Hepatocyte (in vitro differentiated cells): ENCODE measurements at regions not wholly inside any gene's neighbourhood (a gene's known extent, or its start where the extent isn't known, plus 50 kb on each side); places are given as distances from the start of the nearest gene placed in this dataset.
"Not testable (repeated sequence)": the region's sequence is repeated elsewhere in the genome, so short reads cannot be mapped to it uniquely, and the experiment has no call there.

Experiments
- DNase-seq: peaks from one replicate; pipeline ENCODE4 v3.0.0-alpha.2; 2016; ENCODE audit warnings: low spot score
- H2AFZ ChIP-seq: fragments of 200-600 bp; sonication (generic); 2 replicates; pipeline ENCODE4 v1.6.0; 2016; ENCODE audit warnings: antibody characterized with exemption, mild to moderate bottlenecking
- H3K27ac ChIP-seq: fragments of 200-600 bp; sonication (generic); 2 replicates; pipeline ENCODE4 v1.5.1; 2016; ENCODE audit warnings: mild to moderate bottlenecking
- H3K27me3 ChIP-seq: fragments of 200-600 bp; sonication (generic); 2 replicates; pipeline ENCODE4 v1.6.1; 2016
- H3K36me3 ChIP-seq: fragments of 200-600 bp; sonication (generic); replicated peaks from 2 replicates; pipeline ENCODE4 v1.5.1; 2016; ENCODE audit warnings: low read depth; ENCODE audit not compliant: insufficient read depth
- H3K4me1 ChIP-seq: fragments of 200-600 bp; sonication (generic); 2 replicates; pipeline ENCODE4 v1.5.1; 2016; ENCODE audit warnings: mild to moderate bottlenecking, moderate library complexity; ENCODE audit not compliant: insufficient read depth
- H3K4me2 ChIP-seq: fragments of 200-600 bp; sonication (generic); 2 replicates; pipeline ENCODE4 v1.6.0; 2016
- H3K4me3 ChIP-seq: fragments of 200-600 bp; sonication (generic); 2 replicates; pipeline ENCODE4 v1.5.1; 2016; ENCODE audit warnings: mild to moderate bottlenecking
- H3K79me2 ChIP-seq: fragments of 200-600 bp; sonication (generic); 2 replicates; pipeline ENCODE4 v1.6.0; 2017; ENCODE audit warnings: mild to moderate bottlenecking
- H3K9me2 ChIP-seq: fragments of 200-600 bp; sonication (generic); replicated peaks from 2 replicates; pipeline ENCODE4 v1.6.0; 2017; ENCODE audit warnings: mild to moderate bottlenecking; ENCODE audit not compliant: insufficient read depth
- H3K9me3 ChIP-seq: fragments of 200-600 bp; sonication (generic); 2 replicates; pipeline ENCODE4 v1.5.1; 2016; ENCODE audit warnings: low read depth, mild to moderate bottlenecking
- H4K20me1 ChIP-seq: fragments of 200-600 bp; sonication (generic); 2 replicates; pipeline ENCODE4 v1.6.0; 2016; ENCODE audit warnings: mild to moderate bottlenecking; ENCODE audit not compliant: insufficient read depth, poor library complexity, severe bottlenecking
- EZH2 ChIP-seq: fragments of 200-600 bp; sonication (generic); IDR thresholded peaks from 2 replicates; pipeline ENCODE4 v1.6.1; 2016; ENCODE audit warnings: antibody characterized with exemption, mild to moderate bottlenecking, borderline replicate concordance
- EZH2phosphoT487 ChIP-seq: fragments of 200-600 bp; sonication (generic); IDR thresholded peaks from one replicate; pipeline ENCODE4 v1.6.1; 2018; ENCODE audit warnings: antibody characterized with exemption, mild to moderate bottlenecking, low read depth, moderate library complexity; ENCODE audit not compliant: unreplicated experiment, severe bottlenecking
- WGBS: methylation state at CpG from one replicate; pipeline ENCODE4 v1.1.6; 2016; ENCODE audit warnings: low lambda C conversion rate; ENCODE audit errors: missing lambda C conversion rate; 5-methylcytosine and 5-hydroxymethylcytosine counted together
- TF ChIP-seq, protein P1 (sequence below): fragments of 200-600 bp; sonication (generic); IDR thresholded peaks from 2 replicates; pipeline ENCODE4 v1.5.1; 2016; ENCODE audit warnings: antibody characterized with exemption, mild to moderate bottlenecking; ENCODE audit not compliant: poor library complexity

DNA sequence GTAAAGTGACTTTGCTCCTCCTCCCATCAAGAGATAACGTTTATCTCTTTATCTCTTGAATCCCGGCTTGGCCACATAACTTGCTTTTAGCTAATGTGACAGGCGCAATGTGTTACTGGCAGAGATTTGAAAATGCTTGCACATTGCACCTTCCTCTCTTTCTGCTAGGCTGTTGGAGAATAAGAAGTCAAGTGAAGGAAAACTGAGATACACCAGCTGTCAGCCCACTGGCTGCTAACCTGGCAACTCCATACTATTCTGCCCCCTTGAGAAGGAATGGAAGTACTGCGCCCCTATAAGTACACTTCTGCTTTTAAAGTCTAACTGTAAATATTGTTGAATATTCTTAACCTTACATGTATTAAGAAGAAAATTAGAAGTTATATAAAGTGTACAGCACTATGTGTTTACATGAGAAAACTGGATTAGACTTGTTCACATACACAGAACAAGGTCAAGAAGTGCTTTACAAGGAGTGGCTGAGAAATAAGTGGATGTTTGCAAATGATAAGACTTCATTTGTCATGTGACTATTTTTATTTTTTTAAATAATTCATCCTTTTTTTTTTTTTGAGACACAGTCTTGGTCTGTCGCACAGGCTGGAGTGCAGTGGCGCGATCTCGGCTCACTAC, 424.5 kb upstream of the CTSO start:
- H4K20me1 ChIP-seq: no peaks in the 10 kb centered on the region
- no peaks in the 10 kb centered on the region for H3K36me3 ChIP-seq
- peak; percentile 58 for DNase-seq
- H3K4me3 ChIP-seq: no peak overlapping the region
- TF ChIP-seq, protein P1, sequence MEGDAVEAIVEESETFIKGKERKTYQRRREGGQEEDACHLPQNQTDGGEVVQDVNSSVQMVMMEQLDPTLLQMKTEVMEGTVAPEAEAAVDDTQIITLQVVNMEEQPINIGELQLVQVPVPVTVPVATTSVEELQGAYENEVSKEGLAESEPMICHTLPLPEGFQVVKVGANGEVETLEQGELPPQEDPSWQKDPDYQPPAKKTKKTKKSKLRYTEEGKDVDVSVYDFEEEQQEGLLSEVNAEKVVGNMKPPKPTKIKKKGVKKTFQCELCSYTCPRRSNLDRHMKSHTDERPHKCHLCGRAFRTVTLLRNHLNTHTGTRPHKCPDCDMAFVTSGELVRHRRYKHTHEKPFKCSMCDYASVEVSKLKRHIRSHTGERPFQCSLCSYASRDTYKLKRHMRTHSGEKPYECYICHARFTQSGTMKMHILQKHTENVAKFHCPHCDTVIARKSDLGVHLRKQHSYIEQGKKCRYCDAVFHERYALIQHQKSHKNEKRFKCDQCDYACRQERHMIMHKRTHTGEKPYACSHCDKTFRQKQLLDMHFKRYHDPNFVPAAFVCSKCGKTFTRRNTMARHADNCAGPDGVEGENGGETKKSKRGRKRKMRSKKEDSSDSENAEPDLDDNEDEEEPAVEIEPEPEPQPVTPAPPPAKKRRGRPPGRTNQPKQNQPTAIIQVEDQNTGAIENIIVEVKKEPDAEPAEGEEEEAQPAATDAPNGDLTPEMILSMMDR: peak; percentile 56
- no peak for TF ChIP-seq EZH2
- TF ChIP-seq EZH2phosphoT487: no peak
- H3K4me1 ChIP-seq: no peaks in the 10 kb centered on the region
- H2AFZ ChIP-seq: no peak overlapping the region
- no peak overlapping the region for H3K4me2 ChIP-seq
- H3K79me2 ChIP-seq: no peaks in the 10 kb centered on the region
- H3K9me2 ChIP-seq: no peaks in the 10 kb centered on the region
- peak overlapping the region; percentile 6 for H3K27ac ChIP-seq
- WGBS: 74% methylated on average over 8 of the region's 8 CpGs
- H3K9me3 ChIP-seq: no peaks in the 10 kb centered on the region
- no peaks in the 10 kb centered on the region for H3K27me3 ChIP-seq

DNA sequence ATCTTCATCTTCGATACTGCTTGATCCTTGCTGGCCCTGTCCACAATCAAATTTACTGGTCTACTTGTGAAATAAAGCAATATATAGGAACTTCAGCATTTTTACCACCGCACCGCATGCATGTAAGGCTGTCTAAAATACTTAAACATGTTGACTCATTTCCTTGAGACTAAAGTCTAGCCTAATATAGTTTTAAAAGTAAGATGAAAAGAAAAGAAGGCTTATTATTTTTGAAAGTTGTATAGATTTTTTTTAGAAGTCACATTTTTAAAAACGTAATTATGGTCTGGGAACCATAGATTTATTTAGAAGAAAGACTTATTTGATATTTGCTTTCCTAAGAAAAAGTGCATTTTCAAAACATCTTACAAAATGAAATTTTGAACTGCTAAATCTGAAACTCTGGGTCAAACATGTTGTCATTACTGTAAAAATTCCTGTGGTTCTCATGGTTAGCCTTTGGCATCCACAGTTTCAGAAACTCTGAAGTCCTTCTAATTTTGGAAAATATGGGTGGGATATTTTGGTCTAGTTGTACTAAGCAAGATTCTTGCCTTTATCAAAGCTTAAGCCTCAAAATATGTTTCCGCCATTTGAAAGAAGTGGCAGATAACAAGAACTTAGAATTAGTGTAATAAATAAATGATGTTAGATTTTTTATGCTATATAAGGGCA, 423.5 kb upstream of the CTSO start:
- no peaks in the 10 kb centered on the region for H4K20me1 ChIP-seq
- no peaks in the 10 kb centered on the region for H3K9me2 ChIP-seq
- H3K4me1 ChIP-seq: no peaks in the 10 kb centered on the region
- no peaks in the 10 kb centered on the region for H3K27me3 ChIP-seq
- no peaks in the 10 kb centered on the region for H3K79me2 ChIP-seq
- WGBS: 78% methylated on average over 5 of the region's 5 CpGs
- H2AFZ ChIP-seq: no peak overlapping the region
- no peak for DNase-seq
- no peak overlapping the region for H3K4me3 ChIP-seq
- TF ChIP-seq EZH2 (no peak), EZH2phosphoT487 (no peak)
- TF ChIP-seq, protein P1: no peak
- H3K36me3 ChIP-seq: no peaks in the 10 kb centered on the region
- peak overlapping the region; percentile 6 for H3K27ac ChIP-seq
- no peak overlapping the region for H3K4me2 ChIP-seq
- no peaks in the 10 kb centered on the region for H3K9me3 ChIP-seq

DNA sequence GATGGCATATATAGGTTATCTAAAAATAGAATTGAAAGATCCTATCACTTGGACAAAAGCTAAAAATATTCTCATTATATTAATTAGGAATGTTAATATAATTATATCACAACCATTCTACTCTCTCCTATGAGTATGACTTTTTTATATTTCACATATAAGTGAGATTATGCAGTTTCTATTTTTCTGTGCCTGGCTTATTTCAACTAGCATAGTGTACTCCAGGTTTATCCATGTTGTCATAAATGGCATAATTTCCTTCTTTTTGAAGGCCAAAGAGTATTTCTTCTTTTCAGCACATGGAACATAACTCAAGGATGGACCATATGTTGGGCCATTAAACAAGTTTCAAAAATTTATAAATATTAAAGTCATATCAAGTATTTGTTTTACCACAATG, 421.2 kb upstream of the CTSO start:
- Histone ChIP-seq H3K4me1 (no peaks in the 10 kb centered on the region), H3K9me2 (no peaks in the 10 kb centered on the region), H2AFZ (no peak overlapping the region), H4K20me1 (no peaks in the 10 kb centered on the region), H3K4me3 (no peak overlapping the region), H3K27me3 (no peaks in the 10 kb centered on the region), H3K27ac (no peak overlapping the region), H3K36me3 (no peaks in the 10 kb centered on the region), H3K4me2 (no peak overlapping the region), H3K79me2 (no peaks in the 10 kb centered on the region), H3K9me3 (no peaks in the 10 kb centered on the region)
- no peak for DNase-seq
- TF ChIP-seq, protein P1: no peak
- TF ChIP-seq EZH2 (no peak), EZH2phosphoT487 (no peak)

DNA sequence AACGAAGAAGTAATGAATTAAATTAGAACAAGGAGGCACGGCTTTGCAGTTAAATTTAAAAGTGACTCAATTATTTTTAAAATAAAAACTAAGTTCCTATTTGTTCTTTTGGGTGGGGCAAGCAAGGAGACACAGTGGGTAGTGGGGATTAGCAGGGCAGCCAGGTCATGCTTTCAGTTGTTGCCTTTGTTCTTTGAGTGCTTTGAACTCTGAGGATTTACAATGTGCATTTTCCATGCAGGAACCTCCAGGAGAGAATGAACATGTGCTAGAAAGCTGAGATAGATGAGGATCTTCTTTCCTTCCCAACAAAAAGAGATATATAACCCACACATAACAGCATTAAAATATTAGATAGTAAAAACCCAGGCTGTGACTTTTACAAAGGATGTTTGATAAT, 420.4 kb upstream of the CTSO start:
- Histone ChIP-seq H3K9me3 (no peaks in the 10 kb centered on the region), H3K9me2 (no peaks in the 10 kb centered on the region), H3K4me3 (no peak overlapping the region), H3K36me3 (no peaks in the 10 kb centered on the region), H3K4me1 (no peaks in the 10 kb centered on the region), H4K20me1 (no peaks in the 10 kb centered on the region), H3K27ac (no peak overlapping the region), H3K79me2 (no peaks in the 10 kb centered on the region), H2AFZ (no peak overlapping the region), H3K27me3 (no peaks in the 10 kb centered on the region), H3K4me2 (no peak overlapping the region)
- no peak for DNase-seq
- no peak for TF ChIP-seq EZH2phosphoT487
- no peak for TF ChIP-seq EZH2
- TF ChIP-seq, protein P1: no peak
- 46% methylated on average over 2 of the region's 2 CpGs for WGBS

DNA sequence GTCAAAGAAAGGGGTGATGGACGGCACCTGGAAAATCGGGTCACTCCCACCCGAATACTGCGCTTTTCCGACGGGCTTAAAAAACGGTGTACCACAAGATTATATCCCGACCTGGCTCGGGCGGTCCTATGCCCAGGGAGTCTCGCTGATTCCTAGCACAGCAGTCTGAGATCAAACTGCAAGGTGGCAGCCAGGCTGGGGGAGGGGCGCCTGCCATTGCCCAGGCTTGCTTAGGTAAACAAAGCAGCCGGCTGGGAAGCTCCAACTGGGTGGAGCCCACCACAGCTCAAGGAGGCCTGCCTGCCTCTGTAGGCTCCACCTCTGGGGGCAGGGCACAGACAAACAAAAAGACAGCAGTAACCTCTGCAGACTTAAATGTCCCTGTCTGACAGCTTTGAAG, 413.8 kb upstream of the CTSO start:
- not testable (repeated sequence) for H3K9me2 ChIP-seq, H3K79me2 ChIP-seq, H3K27me3 ChIP-seq, H4K20me1 ChIP-seq, DNase-seq, H3K4me3 ChIP-seq, H3K4me2 ChIP-seq, H3K4me1 ChIP-seq, H2AFZ ChIP-seq, H3K27ac ChIP-seq, H3K9me3 ChIP-seq, H3K36me3 ChIP-seq
- 71% methylated on average over 12 of the region's 13 CpGs for WGBS
